ENCODE measurements at regions not wholly inside any gene's neighbourhood (a gene's known extent, or its start where the extent isn't known, plus 50 kb on each side); places are given as distances from the start of the nearest gene placed in this dataset.
"Not testable (repeated sequence)": the region's sequence is repeated elsewhere in the genome, so short reads cannot be mapped to it uniquely, and the experiment has no call there.

- FAIRE-seq = no peak
Measured at GRCh38 chr2:198611201-198611600, 806.8 kb downstream of the PLCL1 start.

DNA sequence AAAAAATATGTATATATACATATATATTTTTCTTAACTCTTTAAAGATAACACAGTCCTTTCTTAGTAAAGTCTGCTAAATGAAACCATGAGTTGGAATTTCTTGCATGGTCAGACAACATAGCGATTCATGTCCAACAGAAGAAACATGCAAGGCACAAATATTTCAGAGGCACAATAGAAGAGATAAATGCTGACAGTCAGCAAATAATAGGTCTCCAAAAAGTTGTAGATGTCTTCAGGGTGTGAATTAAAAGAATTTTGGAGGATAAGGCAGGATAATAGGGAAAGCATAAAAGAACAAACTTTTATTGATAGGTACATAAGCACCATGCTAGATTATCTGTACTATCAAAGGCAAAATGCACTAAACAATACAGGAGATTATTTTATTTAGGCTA, 800.2 kb downstream of the PLCL1 start:
- no peak for FAIRE-seq

GRCh38 chr2:198602986-198603385, 798.6 kb downstream of the PLCL1 start:
- FAIRE-seq = not testable (repeated sequence)

DNA sequence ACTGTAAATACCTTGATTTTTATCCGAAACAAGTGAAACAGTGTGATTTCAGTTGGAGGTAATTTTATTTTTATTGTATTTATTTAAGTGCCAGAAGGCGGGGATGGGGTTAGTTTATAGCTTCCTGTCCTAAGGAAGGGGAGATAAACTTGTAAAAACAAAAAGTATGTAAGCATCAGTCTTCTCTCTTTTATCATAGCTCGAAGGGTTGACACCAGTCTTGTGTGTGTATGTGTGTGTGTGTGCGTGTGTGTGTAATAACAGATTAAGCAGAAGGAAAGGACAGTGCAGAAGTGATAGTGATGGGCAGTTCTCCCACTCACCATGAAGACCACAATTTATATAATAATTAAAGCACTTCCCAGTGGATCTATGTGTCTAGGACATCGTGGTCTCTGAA, 793.3 kb downstream of the PLCL1 start:
- no peak for FAIRE-seq

DNA sequence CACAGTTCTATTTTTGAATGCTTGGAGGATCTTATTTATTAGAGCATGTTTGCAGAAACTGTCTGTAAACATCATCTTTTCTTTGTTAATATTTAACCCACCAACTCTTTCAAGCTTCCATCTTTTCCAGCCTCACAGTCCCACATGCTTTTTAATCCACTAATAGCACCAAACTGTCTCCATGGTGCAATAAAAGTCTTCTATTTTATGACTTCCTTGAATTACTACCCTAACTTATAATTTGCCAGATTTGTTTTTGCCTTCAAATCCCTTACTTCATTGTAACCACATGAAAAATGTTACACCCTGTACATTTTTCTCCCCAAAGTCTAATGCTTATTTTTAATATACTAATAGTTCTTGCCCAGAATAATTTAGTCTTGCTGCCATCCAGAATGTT, 792.6 kb downstream of the PLCL1 start:
- no peak for FAIRE-seq

DNA sequence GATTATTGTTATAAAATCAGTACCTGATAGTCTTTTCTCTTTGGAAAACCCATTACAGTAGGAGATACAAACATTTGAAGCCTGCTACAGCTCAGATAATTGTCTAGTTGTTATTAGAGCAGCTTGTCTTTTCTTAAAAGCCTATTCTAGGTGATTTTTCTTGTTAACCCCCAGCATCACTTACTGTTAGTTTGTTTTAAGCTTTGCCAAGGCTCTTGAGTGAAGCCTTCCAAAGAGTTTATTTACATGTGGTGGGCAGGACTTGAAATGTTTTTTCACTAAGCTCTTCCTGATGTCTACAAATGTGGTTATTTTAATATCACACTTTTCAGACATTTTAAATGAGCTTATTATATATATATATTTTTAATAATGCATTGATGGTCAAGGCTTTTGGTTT, 791.3 kb downstream of the PLCL1 start:
- no peak for FAIRE-seq

DNA sequence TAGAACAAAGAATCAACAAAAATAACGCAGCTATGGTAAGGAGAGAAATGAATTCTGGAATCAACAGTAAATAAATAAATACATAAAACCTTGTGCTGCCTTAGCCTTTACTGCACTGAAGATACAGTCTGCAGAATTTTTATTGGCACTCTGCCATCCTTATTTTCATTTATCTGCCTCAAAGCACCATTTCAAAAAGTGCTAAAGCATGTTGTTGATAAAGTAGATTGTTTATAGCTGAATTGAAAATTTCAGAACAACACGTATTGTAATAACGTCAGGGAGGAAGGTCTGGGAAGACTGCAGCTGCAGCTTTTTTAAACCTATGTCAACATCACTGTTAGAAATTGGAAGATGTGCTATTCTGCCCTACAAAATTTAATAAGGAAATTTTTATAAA, 787.2 kb downstream of the PLCL1 start:
- FAIRE-seq = no peak

GRCh38 chr2:198587741-198588140, 783.3 kb downstream of the PLCL1 start:
- FAIRE-seq = no peak

DNA sequence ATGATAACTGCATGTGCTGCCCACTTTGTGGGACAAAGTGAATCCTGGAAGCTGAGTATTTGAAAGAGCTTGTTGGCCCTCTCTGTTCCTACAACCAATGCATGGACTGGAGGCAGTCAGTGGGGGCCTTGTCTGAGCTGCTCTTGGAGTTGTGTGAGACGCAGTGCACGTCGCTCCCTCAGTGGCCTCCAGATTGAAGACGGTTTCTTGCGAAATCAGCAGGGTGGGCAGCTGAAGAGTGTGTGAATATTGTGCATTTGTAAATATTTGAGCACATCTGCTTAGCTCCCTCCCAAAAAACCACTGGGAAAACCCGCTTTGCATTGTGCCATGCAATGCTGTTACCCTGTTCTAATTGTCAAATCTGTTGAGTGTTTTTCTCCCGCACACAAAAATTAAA, 782.8 kb downstream of the PLCL1 start:
- no peak for FAIRE-seq

DNA sequence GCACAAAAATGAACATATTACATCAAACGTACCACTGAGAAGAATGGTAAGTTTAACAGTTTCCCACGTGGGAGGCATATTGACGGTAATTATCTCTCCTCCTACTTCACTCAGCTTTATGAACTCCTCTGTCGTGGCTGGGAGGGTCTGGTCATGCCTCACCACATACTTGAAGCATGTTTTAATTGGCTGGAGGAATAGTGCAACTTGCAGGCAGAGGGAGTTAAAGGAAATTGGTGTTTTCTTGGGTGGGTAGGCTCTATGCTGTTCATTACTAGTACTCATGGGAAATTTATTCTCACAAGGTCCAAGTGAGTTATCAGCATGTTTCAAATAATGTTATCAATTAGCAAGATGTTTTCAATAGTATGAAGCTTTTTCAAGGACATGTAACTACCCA, 767.0 kb downstream of the PLCL1 start:
- FAIRE-seq = no peak

DNA sequence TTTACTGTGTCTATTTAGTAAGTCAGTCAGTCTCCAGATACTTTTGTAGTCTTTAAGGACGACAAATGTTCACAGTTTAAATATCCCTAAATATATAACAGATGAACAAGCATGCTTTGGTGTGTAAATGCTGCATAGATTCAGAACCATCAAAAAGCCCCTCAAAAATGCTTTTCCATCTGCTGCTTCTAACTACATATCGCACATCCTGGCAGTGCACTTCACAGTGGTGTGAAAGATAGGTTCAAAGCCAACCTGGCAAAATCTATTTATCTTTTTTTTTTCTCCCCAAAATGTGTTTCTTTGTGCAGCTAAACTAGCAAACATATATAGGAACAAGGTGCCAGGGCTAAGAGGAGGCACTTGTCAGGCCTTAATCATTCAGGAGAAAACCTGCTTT, 753.8 kb downstream of the PLCL1 start:
- no peak for FAIRE-seq

GRCh38 chr2:198546122-198546521, 741.7 kb downstream of the PLCL1 start:
- no peak for FAIRE-seq

DNA sequence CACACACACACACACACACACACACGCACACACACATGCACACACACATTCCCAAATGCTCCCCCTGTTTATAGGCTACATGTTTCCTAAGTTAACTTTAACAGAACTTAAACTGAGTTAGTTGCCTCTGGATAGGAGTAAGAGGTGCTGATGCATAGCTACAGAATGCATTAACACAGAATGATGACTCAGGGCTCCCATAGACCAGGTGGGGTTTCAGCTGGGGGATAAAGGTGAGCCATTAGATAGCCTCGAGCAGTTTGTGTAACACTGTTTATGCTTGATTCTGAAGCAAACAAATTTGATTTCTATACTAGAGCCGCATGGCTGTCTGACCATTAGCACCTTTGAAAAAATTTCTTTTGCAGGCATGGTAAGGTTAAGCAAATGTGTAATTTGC, 741.0 kb downstream of the PLCL1 start:
- no peak for FAIRE-seq

DNA sequence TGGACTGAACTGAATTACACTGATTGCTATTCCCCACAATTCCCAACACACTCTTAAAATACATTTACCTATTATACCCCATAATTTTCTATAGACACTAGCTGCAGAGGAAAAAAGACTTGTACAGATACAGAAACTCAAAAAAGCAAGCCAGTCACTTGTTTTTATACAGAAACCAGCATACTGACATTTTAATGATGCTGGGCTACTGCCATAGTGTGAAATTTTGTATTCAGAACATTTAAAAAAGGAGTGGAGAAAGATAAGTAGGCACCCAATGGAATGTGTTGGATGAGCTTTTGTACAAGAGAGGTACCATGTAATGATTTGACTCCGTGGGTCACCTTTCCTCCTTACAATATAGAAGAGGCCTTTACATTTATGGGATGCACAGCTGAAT, 740.1 kb downstream of the PLCL1 start:
- FAIRE-seq = no peak

DNA sequence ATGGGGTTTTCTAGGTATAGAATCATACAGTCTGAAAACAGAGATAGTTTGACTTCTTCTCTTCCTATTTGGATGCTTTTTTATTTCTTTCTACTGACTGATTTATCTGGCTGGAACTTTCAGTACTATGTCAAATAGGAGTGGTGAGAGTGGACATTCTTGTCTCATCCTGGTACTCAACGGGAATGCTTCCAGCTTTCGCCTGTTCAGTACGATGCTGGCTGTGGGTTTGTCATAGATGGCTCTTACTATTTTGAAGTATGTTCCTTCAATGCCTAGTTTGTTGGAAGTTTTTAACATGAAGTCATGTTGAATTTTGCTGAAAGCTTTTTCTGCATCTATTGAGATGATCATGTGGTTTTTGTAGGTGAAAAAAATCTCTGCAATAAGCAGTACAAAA, 730.4 kb downstream of the PLCL1 start:
- FAIRE-seq = no peak

- no peak for FAIRE-seq
Measured at GRCh38 chr2:198525211-198525969, 721.0 kb downstream of the PLCL1 start.

DNA sequence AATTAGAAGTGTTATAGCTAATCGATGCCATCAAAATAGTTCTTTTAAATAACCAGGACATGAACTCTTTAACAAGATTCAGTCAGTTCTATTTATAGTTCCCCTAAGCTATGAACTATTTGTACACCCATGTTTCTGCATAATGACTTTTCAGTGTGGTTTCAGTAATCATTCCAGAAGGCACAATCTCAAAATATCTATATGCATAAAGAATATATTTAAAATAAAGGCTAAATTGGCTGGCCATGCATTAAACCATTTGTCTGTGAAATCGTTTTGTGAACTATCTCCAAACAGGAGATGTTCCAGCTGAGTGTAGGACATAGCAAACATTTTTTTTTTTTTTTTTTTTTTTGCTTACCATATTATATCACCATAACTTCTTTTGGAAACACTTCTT, 719.3 kb downstream of the PLCL1 start:
- no peak for FAIRE-seq

- FAIRE-seq = no peak
Measured at GRCh38 chr2:198518935-198519334, 714.5 kb downstream of the PLCL1 start.

GRCh38 chr2:198517976-198518375, 713.6 kb downstream of the PLCL1 start:
- FAIRE-seq = no peak

DNA sequence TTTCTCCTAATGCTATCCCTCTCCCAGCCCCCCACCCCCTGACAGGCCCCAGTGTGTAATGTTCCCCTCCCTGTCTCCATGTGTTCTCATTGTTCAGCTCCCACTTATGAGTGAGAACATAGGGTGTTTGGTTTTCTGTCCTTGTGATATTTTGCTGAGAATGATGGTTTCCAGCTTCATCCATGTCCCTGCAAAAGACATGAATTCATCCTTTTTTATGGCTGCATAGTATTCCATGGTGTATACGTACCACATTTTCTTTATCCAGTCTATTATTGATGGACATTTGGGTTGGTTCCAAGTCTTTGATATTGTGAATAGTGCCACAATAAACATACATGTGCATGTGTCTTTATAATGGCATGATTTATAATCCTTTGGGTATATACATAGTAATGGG, 704.2 kb downstream of the PLCL1 start:
- not testable (repeated sequence) for FAIRE-seq

DNA sequence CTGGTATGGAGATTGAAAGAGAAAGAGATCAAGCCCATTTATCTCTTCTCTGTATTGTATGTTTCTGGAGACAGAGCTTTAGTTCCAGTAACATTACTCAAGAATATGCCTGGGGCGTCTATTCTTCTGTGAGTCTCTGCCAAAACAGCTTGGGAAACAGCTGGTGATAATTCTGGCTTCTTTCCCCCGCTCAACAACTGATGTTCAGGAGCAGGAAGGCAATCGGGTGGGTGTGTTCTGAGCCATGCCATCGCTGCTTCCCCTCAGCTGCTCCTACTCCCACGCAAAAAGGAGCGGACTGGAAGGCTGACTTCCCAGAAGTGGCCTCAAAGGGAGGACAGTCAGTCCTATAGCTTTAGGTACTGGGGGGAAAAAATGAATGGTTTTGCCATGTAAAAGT, 695.1 kb downstream of the PLCL1 start:
- FAIRE-seq = no peak

DNA sequence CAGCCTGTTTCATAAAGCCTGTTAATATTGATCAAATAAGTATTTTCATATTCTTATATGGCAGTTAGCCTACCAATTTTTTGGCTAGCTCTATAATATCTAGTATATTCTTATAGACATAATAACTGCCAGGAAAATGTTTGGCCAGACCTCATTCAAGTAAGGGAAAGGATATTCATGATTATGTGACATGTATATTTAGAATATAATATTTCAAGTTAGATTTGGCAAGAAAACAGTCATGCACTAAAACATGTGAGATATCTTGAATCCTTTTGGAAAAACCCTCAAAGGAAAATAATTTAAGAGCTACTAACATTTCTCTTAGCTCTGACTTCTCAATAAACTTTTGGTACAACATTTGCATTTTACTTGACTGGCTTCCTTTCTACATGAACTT, 694.1 kb downstream of the PLCL1 start:
- no peak for FAIRE-seq

- FAIRE-seq = no peak
Measured at GRCh38 chr2:198498048-198498447, 693.7 kb downstream of the PLCL1 start.

DNA sequence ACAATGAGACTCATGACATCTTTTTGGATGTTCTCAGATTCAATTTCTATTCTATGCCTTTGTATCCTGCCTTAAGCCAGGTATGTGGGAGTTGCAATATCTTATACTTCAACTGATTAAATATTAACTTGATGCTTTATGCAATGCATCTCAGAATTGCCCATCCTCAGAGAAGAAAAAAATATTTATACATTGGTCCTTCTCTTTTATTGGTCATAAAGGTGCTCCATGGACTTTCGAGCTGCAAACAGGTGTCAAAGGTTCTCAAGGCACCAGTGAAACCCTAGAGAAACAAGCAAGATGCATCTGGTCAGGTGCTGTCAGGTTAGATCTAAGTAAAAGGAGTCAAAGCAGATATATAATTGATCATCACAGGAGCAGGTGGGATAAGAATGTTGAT, 690.5 kb downstream of the PLCL1 start:
- FAIRE-seq = no peak

DNA sequence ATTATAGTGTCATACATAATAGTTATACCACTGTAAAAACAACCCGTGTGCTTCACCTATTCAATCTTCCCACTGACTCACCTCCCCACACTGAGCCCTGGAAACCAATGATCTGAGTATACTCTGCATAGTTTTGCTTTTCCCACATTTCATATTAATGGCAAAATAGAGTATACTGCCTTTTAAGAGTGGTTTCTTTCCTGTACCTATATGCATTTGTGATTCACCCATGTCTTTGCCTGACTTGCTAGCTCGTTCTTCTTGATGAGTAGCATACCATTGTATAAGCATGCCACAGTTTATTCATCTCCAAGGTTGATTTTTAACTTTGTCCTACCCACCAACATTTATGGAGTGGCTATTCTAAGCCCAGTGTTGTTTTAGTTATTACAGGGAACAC, 686.4 kb downstream of the PLCL1 start:
- FAIRE-seq = no peak

All from colon (tissue), 2 donors.